A673 (cell line): ENCODE measurements at regions not wholly inside any gene's neighbourhood (a gene's known extent, or its start where the extent isn't known, plus 50 kb on each side); places are given as distances from the start of the nearest gene placed in this dataset.

Experiments used
- BruUV-seq: library from RNA; stranded (reverse); fragments of 400-500 nt; replicated peaks from 2 replicates; lab custom pipeline; 2021; lab: Mats Ljungman, UMichigan
- CTCF ChIA-PET: fragments of 300-600 bp; sonication (Branson Sonifier 250); formaldehyde crosslinking; loops from one replicate; lab custom pipeline; 2022; ENCODE audit warnings: antibody characterized with exemption; lab: Charles Lee
- POLR2A ChIA-PET: fragments of 300-600 bp; sonication (Branson Sonifier 250); formaldehyde crosslinking; loops from one replicate; lab custom pipeline; 2022; ENCODE audit warnings: antibody characterized with exemption; ENCODE audit not compliant: low non-redundant PET; lab: Charles Lee
- DNase-seq: peaks from one replicate; pipeline ENCODE4 v3.0.0-alpha.2; 2015; ENCODE audit warnings: low spot score
- H3K27ac ChIP-seq: fragments of 200-600 bp; sonication (generic); 2 replicates; pipeline ENCODE4 v1.5.1; 2016; ENCODE audit warnings: mixed run types, low read depth, mild to moderate bottlenecking, mixed read lengths, antibody characterized with exemption, low read length; ENCODE audit not compliant: poor library complexity, severe bottlenecking
- H3K27me3 ChIP-seq: fragments of 200-600 bp; sonication (generic); replicated peaks from 2 replicates; pipeline ENCODE4 v1.6.1; 2017; ENCODE audit warnings: mixed run types, low read depth, mild to moderate bottlenecking, mixed read lengths, antibody characterized with exemption, low read length; ENCODE audit not compliant: insufficient read depth, poor library complexity
- H3K36me3 ChIP-seq: fragments of 200-600 bp; sonication (generic); 2 replicates; pipeline ENCODE4 v1.6.1; 2016; ENCODE audit warnings: mixed run types, mild to moderate bottlenecking, mixed read lengths, antibody characterized with exemption, low read length; ENCODE audit not compliant: insufficient read depth, poor library complexity, severe bottlenecking
- H3K4me1 ChIP-seq: fragments of 200-600 bp; sonication (generic); 2 replicates; pipeline ENCODE4 v1.6.1; 2017; ENCODE audit warnings: mixed run types, mild to moderate bottlenecking, mixed read lengths, antibody characterized with exemption, low read length; ENCODE audit not compliant: insufficient read depth, poor library complexity, severe bottlenecking
- H3K4me3 ChIP-seq: fragments of 200-600 bp; sonication (generic); 2 replicates; pipeline ENCODE4 v1.5.1; 2016; ENCODE audit warnings: low read depth, mixed run types, mild to moderate bottlenecking, mixed read lengths, low read length; ENCODE audit not compliant: poor library complexity, severe bottlenecking
- H3K9me3 ChIP-seq: fragments of 200-600 bp; sonication (generic); 2 replicates; pipeline ENCODE4 v1.6.1; 2016; ENCODE audit warnings: mixed run types, low read depth, mild to moderate bottlenecking, mixed read lengths, antibody characterized with exemption, low read length; ENCODE audit not compliant: poor library complexity, severe bottlenecking
- EZH2 ChIP-seq: fragments of 200-600 bp; sonication (generic); IDR thresholded peaks from 2 replicates; pipeline ENCODE4 v1.6.1; 2017; ENCODE audit warnings: borderline replicate concordance, low read depth, mild to moderate bottlenecking, mixed read lengths, antibody characterized with exemption, low read length; ENCODE audit not compliant: poor library complexity, severe bottlenecking
- intact Hi-C: fragments of 100-400 bp; cut with micrococcal nuclease; formaldehyde crosslinking; loops from one replicate; pipeline ENCODE4 v1.10.0; 2022; ENCODE audit not compliant: unreplicated experiment
- TF ChIP-seq, protein P1 (sequence below): fragments of 300-800, 200-600 bp; sonication (generic); conservative IDR thresholded peaks from 2 replicates; pipeline ENCODE4 v1.5.1; 2017; ENCODE audit warnings: low read depth, mild to moderate bottlenecking, antibody characterized with exemption, low read length, moderate library complexity, mixed read lengths

DNA sequence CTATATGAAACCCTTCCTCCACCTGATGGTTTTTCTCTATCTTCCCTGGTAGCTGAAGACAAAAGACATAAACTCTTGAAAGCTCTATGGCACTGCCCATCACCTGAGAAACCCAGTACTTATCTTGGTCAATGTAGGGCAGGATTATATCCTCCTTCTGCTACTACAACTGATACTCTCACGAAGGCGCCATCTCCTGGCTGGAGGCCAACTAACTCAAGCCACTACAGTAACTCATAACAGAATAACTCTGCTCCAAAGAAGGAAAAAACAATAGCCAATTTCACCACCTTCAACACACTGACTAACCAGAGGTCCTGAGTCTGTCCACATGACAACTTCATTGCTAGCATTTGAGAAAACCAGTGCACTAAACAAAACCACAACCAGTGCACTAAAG, 409.2 kb downstream of the CETN3 start:
- H3K4me3 ChIP-seq, result no peak overlapping the region
- no peaks in the 10 kb centered on the region for H3K4me1 ChIP-seq
- TF ChIP-seq, protein P1, sequence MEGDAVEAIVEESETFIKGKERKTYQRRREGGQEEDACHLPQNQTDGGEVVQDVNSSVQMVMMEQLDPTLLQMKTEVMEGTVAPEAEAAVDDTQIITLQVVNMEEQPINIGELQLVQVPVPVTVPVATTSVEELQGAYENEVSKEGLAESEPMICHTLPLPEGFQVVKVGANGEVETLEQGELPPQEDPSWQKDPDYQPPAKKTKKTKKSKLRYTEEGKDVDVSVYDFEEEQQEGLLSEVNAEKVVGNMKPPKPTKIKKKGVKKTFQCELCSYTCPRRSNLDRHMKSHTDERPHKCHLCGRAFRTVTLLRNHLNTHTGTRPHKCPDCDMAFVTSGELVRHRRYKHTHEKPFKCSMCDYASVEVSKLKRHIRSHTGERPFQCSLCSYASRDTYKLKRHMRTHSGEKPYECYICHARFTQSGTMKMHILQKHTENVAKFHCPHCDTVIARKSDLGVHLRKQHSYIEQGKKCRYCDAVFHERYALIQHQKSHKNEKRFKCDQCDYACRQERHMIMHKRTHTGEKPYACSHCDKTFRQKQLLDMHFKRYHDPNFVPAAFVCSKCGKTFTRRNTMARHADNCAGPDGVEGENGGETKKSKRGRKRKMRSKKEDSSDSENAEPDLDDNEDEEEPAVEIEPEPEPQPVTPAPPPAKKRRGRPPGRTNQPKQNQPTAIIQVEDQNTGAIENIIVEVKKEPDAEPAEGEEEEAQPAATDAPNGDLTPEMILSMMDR, result no peak
- no peak for TF ChIP-seq EZH2
- POLR2A ChIA-PET, result no interaction called here
- no peaks in the 10 kb centered on the region for H3K27me3 ChIP-seq
- intact Hi-C loops, result no loop called here
- no TSS peak for BruUV-seq
- no peaks in the 10 kb centered on the region for H3K9me3 ChIP-seq
- CTCF ChIA-PET, result no interaction called here
- no peak for DNase-seq
- H3K36me3 ChIP-seq, result no peaks in the 10 kb centered on the region
- no peak overlapping the region for H3K27ac ChIP-seq

DNA sequence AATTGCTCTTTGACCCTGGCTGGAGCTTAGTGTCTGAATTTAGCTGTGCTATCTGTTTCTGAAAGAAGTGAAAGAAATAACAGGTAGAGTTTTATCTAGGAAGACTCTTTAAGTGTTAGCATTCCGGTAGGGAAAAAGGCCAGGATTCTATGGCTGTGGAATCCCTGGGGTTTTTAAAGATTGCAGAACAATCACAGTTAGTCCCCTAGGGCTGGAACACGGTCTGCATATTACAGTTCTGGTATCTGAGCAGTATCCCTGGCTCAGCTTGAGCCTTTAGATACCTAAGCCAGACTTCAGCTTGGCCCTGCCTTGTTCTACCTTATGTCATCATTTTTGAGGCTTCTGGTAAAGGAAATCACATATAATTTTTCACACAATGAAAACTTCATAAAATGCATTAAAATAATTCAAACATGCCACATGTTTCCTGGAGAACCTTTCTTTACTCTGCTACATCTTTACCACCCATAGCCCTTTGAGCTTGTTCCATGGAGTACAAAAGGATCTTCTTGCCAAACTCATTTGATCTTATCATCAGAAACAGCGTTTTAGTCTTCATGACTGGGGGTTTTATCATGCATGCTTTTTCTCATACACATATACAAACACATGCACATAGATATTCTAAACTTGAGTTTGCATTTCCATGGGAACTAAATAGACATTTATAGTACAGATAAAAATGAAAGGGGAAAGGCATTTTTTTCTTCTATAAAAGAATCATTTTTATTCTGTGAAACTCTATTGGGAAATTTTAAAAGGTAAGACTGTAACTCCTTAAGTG, 410.8 kb downstream of the CETN3 start:
- Histone ChIP-seq H3K27ac (no peak overlapping the region), H3K27me3 (no peaks in the 10 kb centered on the region), H3K4me3 (no peak overlapping the region), H3K9me3 (no peaks in the 10 kb centered on the region), H3K36me3 (no peaks in the 10 kb centered on the region), H3K4me1 (no peaks in the 10 kb centered on the region)
- intact Hi-C loops, result no loop called here
- ChIA-PET CTCF (no interaction called here), POLR2A (no interaction called here)
- DNase-seq, result no peak
- BruUV-seq, result no TSS peak
- TF ChIP-seq EZH2, result no peak
- TF ChIP-seq, protein P1, result no peak

DNA sequence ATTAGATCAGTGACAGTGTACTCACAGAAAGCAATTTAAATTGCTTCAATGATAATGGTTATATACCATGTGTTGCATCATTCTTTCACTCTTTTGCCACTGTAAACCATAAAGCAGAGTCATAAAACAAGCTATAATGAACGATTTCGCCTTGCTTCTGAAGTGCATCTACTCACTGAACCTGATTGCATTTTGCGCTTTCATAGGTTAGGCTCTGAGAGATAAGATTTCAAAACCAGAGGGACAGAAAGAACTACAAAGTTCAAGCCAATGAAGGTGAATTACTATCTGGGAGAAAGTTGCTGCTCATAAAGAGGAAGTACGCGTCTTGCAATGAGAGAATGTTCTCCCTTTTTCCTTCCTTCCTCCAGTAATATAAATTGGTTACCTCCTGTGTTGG, 412.7 kb downstream of the CETN3 start:
- H3K4me3 ChIP-seq, result no peak overlapping the region
- intact Hi-C loops, result no loop called here
- H3K9me3 ChIP-seq, result no peaks in the 10 kb centered on the region
- BruUV-seq, result no TSS peak
- H3K36me3 ChIP-seq, result no peaks in the 10 kb centered on the region
- DNase-seq, result no peak
- POLR2A ChIA-PET, result no interaction called here
- CTCF ChIA-PET, result no interaction called here
- no peak for TF ChIP-seq EZH2
- TF ChIP-seq, protein P1, result no peak
- H3K27me3 ChIP-seq, result no peaks in the 10 kb centered on the region
- no peak overlapping the region for H3K27ac ChIP-seq
- no peaks in the 10 kb centered on the region for H3K4me1 ChIP-seq
